Esophagus muscularis mucosa (tissue), 4 donors: ENCODE measurements at regions not wholly inside any gene's neighbourhood (a gene's known extent, or its start where the extent isn't known, plus 50 kb on each side); places are given as distances from the start of the nearest gene placed in this dataset.

Source experiments
- DNase-seq: peaks from one replicate; pipeline ENCODE4 v3.0.0-alpha.2; 2017; ENCODE audit errors: extremely low spot score
- H3K27ac ChIP-seq, 4 donors: fragments of 200-600 bp; sonication (generic); replicated peaks in 1 of 4; 1 replicate in 3 of 4; 2 replicates in 1 of 4; pipeline ENCODE4 v1.5.1; 2016 to 2019; ENCODE audit warnings: mild to moderate bottlenecking in 1 of 4
- H3K27me3 ChIP-seq, 4 donors: fragments of 200-600 bp; sonication (generic); one replicate each; pipeline versions ENCODE4 v1.5.1 to v1.6.0; 2016 to 2019
- H3K36me3 ChIP-seq, 4 donors: fragments of 200-600 bp; sonication (generic); one replicate each; pipeline ENCODE4 v1.5.1; 2016 to 2019
- H3K4me1 ChIP-seq, 4 donors: fragments of 200-600 bp; sonication (generic); one replicate each; pipeline ENCODE4 v1.5.1; 2016 to 2019
- H3K4me3 ChIP-seq, 4 donors: fragments of 200-600 bp; sonication (generic); 1 replicate in 2 of 4; 2 replicates in 2 of 4; pipeline ENCODE4 v1.5.1; 2016 to 2019; ENCODE audit warnings: mild to moderate bottlenecking in 4 of 4, moderate library complexity in 1 of 4
- H3K9me3 ChIP-seq, 4 donors: fragments of 200-600 bp; sonication (generic); 1 replicate in 3 of 4; 2 replicates in 1 of 4; pipeline ENCODE4 v1.5.1; 2016 to 2019
- EP300 ChIP-seq: sonication (generic); formaldehyde crosslinking; IDR thresholded peaks from one replicate; pipeline ENCODE4 v1.6.1; 2017; ENCODE audit warnings: antibody characterized with exemption
- POLR2A ChIP-seq: fragments of 450-650 bp; IDR thresholded peaks from one replicate; pipeline ENCODE4 v1.6.1; 2017; ENCODE audit warnings: antibody characterized with exemption, moderate library complexity, mild to moderate bottlenecking, low read depth
- POLR2AphosphoS5 ChIP-seq, 2 donors: sonication (generic); formaldehyde crosslinking; IDR thresholded peaks; one replicate each; pipeline ENCODE4 v1.6.1; 2017; ENCODE audit warnings: antibody characterized with exemption in 2 of 2
- WGBS: methylation state at CpG from one replicate; pipeline ENCODE4 v1.1.5; 2018; 5-methylcytosine and 5-hydroxymethylcytosine counted together
- intact Hi-C: fragments of 100-400 bp; cut with DNase I; formaldehyde crosslinking; loops from one replicate; pipeline ENCODE4 v1.15.1; 2023
- TF ChIP-seq, protein P1 (sequence below), 3 experiments: fragments of 200-600 bp in 2 of 3; fragments of 450-650 bp in 1 of 3; sonication (generic) in 2 of 3; IDR thresholded peaks; one replicate each; pipeline ENCODE4 v1.5.1; 2017 to 2019; ENCODE audit warnings: antibody characterized with exemption in 3 of 3, mild to moderate bottlenecking in 2 of 3, moderate library complexity in 1 of 3

DNA sequence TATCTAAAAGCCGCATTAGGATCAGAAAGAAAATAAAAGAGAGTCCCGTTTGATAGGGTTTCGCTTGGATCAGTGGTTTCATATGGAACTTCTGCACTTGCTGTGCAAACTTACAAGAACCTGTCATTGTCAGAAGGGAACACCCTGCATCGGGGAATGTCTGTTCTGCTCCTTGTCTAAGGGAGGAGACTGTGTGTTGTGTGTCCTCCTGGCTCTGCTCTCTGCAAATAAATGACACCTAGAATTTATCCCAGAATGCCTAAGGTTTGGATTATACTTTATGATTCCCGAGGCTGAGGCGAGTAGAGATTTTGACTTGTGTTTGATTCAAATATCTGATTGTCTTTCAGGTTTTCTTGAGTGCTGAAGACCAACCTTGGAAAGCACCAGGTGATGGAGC, 785.1 kb downstream of the GALR1 start:
- Histone ChIP-seq H3K9me3 (peaks cover 0 to 2% (median 1%) of the 10 kb centered on the region in 4 donors), H3K27me3 (no peaks in the 10 kb centered on the region), H3K4me1 (no peaks in the 10 kb centered on the region), H3K27ac (no peak overlapping the region), H3K36me3 (no peaks in the 10 kb centered on the region), H3K4me3 (no peak overlapping the region)
- TF ChIP-seq POLR2AphosphoS5 (IDR thresholded peaks at IDR 0.05) = no peak
- no peak for TF ChIP-seq EP300
- TF ChIP-seq, protein P1, sequence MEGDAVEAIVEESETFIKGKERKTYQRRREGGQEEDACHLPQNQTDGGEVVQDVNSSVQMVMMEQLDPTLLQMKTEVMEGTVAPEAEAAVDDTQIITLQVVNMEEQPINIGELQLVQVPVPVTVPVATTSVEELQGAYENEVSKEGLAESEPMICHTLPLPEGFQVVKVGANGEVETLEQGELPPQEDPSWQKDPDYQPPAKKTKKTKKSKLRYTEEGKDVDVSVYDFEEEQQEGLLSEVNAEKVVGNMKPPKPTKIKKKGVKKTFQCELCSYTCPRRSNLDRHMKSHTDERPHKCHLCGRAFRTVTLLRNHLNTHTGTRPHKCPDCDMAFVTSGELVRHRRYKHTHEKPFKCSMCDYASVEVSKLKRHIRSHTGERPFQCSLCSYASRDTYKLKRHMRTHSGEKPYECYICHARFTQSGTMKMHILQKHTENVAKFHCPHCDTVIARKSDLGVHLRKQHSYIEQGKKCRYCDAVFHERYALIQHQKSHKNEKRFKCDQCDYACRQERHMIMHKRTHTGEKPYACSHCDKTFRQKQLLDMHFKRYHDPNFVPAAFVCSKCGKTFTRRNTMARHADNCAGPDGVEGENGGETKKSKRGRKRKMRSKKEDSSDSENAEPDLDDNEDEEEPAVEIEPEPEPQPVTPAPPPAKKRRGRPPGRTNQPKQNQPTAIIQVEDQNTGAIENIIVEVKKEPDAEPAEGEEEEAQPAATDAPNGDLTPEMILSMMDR (IDR thresholded peaks at IDR 0.05) = no peak
- TF ChIP-seq POLR2A = no peak
- WGBS = 81% methylated on average over 6 of the region's 6 CpGs
- intact Hi-C loops = no loop called here
- DNase-seq = no peak

DNA sequence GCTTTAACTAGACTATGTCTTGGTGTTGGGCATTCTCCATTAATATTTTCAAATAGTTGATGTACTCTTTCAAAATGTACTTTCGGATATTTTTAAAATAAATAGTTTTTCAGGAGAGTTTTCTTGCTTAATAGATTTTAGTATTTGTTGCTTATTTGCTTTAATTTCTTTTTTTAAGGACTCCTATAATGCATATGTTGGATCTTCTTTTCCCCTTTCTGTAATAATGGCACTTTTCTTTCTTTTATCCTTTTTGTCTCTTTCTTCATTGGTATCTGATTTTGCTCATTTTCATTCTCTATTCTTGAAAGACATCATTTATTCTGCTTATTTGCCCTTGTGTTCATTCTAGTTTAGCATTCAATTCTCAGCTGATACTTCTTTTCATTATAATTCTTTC, 791.6 kb downstream of the GALR1 start:
- H3K27ac ChIP-seq = no peak overlapping the region
- no peak for DNase-seq
- H3K9me3 ChIP-seq = peaks cover 0 to 31% (median 23%) of the 10 kb centered on the region in 4 donors
- no peaks in the 10 kb centered on the region for H3K4me1 ChIP-seq
- H3K27me3 ChIP-seq = no peaks in the 10 kb centered on the region
- H3K4me3 ChIP-seq = no peak overlapping the region
- no peaks in the 10 kb centered on the region for H3K36me3 ChIP-seq
- intact Hi-C loops = no loop called here
- 98% methylated on average over 1 of the region's 1 CpG for WGBS
- TF ChIP-seq, protein P1 (IDR thresholded peaks at IDR 0.05) = no peak

DNA sequence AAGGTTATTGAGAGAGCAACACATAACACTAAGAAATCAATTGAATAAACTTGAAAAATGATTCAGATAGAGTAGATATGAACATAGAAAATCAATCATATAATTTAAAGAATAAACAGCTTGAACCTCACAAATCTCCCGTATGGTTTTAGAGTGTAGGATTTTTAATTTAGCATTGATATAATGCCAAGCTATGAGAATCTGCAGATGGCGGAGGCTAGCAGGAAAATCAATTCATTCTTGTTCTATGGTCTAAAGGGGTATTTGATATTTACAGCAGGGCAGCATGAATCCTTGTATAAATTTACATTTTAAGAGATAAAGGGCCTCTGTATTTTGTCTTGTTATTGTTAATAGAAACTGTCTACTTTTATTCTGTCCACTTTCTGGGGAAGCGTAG, 797.0 kb downstream of the GALR1 start:
- WGBS = 71% methylated on average over 3 of the region's 3 CpGs
- TF ChIP-seq, protein P1 (IDR thresholded peaks at IDR 0.05) = no peak
- TF ChIP-seq EP300 (no peak), POLR2A (no peak), POLR2AphosphoS5 (IDR thresholded peaks at IDR 0.05) (no peak)
- Histone ChIP-seq H3K36me3 (no peaks in the 10 kb centered on the region), H3K4me1 (no peaks in the 10 kb centered on the region), H3K27ac (no peak overlapping the region), H3K9me3 (peaks cover 0 to 13% (median 10%) of the 10 kb centered on the region in 4 donors), H3K27me3 (peaks cover 0 to 23% (median 0%) of the 10 kb centered on the region in 4 donors), H3K4me3 (no peak overlapping the region)
- intact Hi-C loops = no loop called here
- DNase-seq = no peak

DNA sequence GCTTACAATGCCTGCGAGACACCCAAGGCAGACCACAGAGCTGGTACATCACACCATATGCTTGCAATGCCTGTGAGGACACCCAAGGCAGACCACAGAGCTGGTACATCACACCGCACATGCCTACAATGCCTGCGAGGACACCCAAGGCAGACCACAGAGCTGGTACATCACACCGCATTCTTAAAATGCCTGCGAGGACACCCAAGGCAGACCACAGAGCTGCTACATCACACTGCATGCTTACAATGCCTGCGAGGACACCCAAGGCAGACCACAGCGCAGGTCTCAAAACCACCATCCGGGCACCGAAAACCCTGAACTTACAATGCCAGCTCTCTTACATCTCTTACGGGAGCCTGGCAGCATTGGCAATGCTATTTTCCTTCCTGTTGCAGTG, 799.6 kb downstream of the GALR1 start:
- no peak overlapping the region for H3K27ac ChIP-seq
- H3K4me3 ChIP-seq = no peak overlapping the region
- TF ChIP-seq POLR2A (no peak), POLR2AphosphoS5 (IDR thresholded peaks at IDR 0.05) (no peak), EP300 (no peak)
- TF ChIP-seq, protein P1 (IDR thresholded peaks at IDR 0.05) = no peak
- intact Hi-C loops = no loop called here
- H3K9me3 ChIP-seq = no peaks in the 10 kb centered on the region
- no peaks in the 10 kb centered on the region for H3K4me1 ChIP-seq
- WGBS = 91% methylated on average over 10 of the region's 10 CpGs
- H3K27me3 ChIP-seq = peaks cover 0 to 29% (median 0%) of the 10 kb centered on the region in 4 donors
- peak; percentile 91 for DNase-seq
- H3K36me3 ChIP-seq = no peaks in the 10 kb centered on the region

DNA sequence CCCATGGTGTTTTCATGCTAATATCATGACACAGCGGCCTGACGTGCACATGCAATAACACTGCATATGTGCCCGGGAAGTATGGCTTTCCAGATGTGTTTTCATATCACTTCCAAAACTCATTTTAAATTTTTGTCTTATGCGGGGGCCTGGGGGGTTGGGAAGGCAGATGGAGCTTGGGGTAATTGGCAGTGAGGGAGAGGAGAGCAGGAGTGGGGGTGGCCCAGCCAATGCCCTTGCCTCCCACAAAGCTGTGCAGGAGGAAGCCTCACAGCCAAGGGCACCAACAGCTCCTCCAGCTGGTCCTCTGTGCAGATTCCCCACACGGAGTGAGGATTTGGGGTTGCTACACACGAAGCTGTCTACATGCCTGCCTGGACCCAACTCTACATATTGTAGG, 805.2 kb downstream of the GALR1 start:
- intact Hi-C loops = no loop called here
- H3K36me3 ChIP-seq = no peaks in the 10 kb centered on the region
- DNase-seq = no peak
- H3K27ac ChIP-seq = no peak overlapping the region
- WGBS = 85% methylated on average over 6 of the region's 6 CpGs
- H3K4me1 ChIP-seq = no peaks in the 10 kb centered on the region
- no peak overlapping the region for H3K4me3 ChIP-seq
- H3K9me3 ChIP-seq = peaks cover 0 to 6% (median 0%) of the 10 kb centered on the region in 4 donors
- H3K27me3 ChIP-seq = peaks cover 0 to 13% (median 0%) of the 10 kb centered on the region in 4 donors
- TF ChIP-seq POLR2AphosphoS5 (IDR thresholded peaks at IDR 0.05) (no peak), POLR2A (no peak)
